Gastroesophageal sphincter (tissue), 4 donors: ENCODE measurements at regions not wholly inside any gene's neighbourhood (a gene's known extent, or its start where the extent isn't known, plus 50 kb on each side); places are given as distances from the start of the nearest gene placed in this dataset.

Experiments used
- ATAC-seq: fragments of 150-250 bp; one replicate; pipeline ENCODE4 v1.9.1; 2016; ENCODE audit warnings: mild to moderate bottlenecking, moderate library complexity
- H3K27ac ChIP-seq, 4 donors: fragments of 200-600 bp; sonication (generic) in 3 of 4; 1 replicate in 3 of 4; 2 replicates in 1 of 4; pipeline ENCODE4 v1.5.1; 2016 to 2019
- H3K27me3 ChIP-seq: fragments of 200-600 bp; sonication (generic); one replicate; pipeline ENCODE4 v1.5.1; 2019
- H3K36me3 ChIP-seq, 2 donors: fragments of 200-600 bp; sonication (generic); one replicate each; pipeline ENCODE4 v1.5.1; 2019; ENCODE audit warnings: control low read depth in 1 of 2
- H3K4me1 ChIP-seq, 3 donors: fragments of 200-600 bp; sonication (generic); 1 replicate in 2 of 3; 2 replicates in 1 of 3; pipeline ENCODE4 v1.5.1; 2016 to 2019; ENCODE audit warnings: control low read depth in 2 of 3
- H3K4me3 ChIP-seq, 2 donors: fragments of 200-600 bp; sonication (generic); one replicate each; pipeline ENCODE4 v1.5.1; 2019; ENCODE audit warnings: mild to moderate bottlenecking in 1 of 2, moderate library complexity in 1 of 2
- H3K9me3 ChIP-seq, 3 donors: fragments of 200-600 bp; sonication (generic); one replicate each; pipeline ENCODE4 v1.5.1; 2017 to 2019; ENCODE audit warnings: control low read depth in 2 of 3
- EP300 ChIP-seq: sonication (generic); formaldehyde crosslinking; IDR thresholded peaks from one replicate; pipeline ENCODE4 v1.6.1; 2017; ENCODE audit warnings: antibody characterized with exemption, mild to moderate bottlenecking
- POLR2A ChIP-seq, 2 donors: fragments of 450-650 bp; IDR thresholded peaks; one replicate each; pipeline ENCODE4 v1.6.1; 2017; ENCODE audit warnings: antibody characterized with exemption in 2 of 2, mild to moderate bottlenecking in 2 of 2, moderate library complexity in 1 of 2
- POLR2AphosphoS5 ChIP-seq: sonication (generic); formaldehyde crosslinking; IDR thresholded peaks from one replicate; pipeline ENCODE4 v1.6.1; 2017; ENCODE audit warnings: antibody characterized with exemption
- WGBS, 2 donors: methylation state at CpG; one replicate each; pipeline ENCODE4 v1.1.5; 2018; ENCODE audit warnings: low coverage in 1 of 2; 5-methylcytosine and 5-hydroxymethylcytosine counted together
- TF ChIP-seq, protein P1 (sequence below), 4 experiments: fragments of 200-600 bp in 2 of 4; fragments of 450-650 bp in 2 of 4; sonication (generic) in 1 of 4; IDR thresholded peaks; one replicate each; pipeline ENCODE4 v1.5.1; 2017 to 2019; ENCODE audit warnings: antibody characterized with exemption in 4 of 4, mild to moderate bottlenecking in 2 of 4, moderate library complexity in 2 of 4

DNA sequence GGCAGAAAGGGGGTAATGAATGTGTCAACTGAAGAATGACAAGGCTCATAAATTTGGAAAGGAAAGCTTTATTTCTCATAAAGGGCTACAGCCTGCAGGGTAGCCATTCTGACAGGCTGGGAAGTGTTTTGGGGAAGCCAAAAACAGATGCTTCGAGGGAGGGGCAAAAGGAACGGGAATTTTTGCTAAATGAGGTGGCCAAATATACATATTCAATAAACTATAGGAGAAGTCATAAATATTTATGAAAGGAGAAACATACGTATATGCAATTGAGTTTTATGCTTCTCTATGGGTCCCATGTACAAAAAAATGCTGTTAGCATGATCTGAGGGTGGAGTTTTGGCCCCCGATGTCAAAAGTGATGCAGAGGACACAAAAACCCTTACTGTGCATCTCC, 180.7 kb downstream of the FNDC1 start:
- Histone ChIP-seq H3K9me3 (no peaks in the 10 kb centered on the region), H3K4me3 (no peak overlapping the region), H3K27me3 (no peaks in the 10 kb centered on the region), H3K36me3 (no peaks in the 10 kb centered on the region), H3K4me1 (no peaks in the 10 kb centered on the region), H3K27ac (no peak overlapping the region)
- no peak for TF ChIP-seq EP300
- 44 to 100% methylated on average over 1 to 4 of the region's 4 CpGs for WGBS, 2 donors
- no peak for ATAC-seq

DNA sequence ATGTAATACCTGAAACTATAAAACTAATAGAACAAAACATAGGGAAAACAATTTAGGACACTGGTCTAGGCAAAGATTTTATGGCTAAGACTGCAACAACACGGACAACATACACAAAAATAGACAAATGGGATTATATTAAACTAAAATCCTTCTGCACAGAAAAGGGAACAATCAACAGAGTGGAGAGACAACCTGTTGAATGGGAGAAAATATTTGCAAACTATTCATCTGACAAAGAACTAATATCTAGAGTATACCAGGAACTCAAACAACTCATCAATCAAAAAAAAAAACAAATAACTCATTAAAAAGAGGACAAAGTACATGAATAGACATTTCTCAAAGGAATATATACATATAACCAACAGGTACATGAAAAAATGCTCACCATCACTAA, 174.5 kb downstream of the FNDC1 start:
- TF ChIP-seq, protein P1, sequence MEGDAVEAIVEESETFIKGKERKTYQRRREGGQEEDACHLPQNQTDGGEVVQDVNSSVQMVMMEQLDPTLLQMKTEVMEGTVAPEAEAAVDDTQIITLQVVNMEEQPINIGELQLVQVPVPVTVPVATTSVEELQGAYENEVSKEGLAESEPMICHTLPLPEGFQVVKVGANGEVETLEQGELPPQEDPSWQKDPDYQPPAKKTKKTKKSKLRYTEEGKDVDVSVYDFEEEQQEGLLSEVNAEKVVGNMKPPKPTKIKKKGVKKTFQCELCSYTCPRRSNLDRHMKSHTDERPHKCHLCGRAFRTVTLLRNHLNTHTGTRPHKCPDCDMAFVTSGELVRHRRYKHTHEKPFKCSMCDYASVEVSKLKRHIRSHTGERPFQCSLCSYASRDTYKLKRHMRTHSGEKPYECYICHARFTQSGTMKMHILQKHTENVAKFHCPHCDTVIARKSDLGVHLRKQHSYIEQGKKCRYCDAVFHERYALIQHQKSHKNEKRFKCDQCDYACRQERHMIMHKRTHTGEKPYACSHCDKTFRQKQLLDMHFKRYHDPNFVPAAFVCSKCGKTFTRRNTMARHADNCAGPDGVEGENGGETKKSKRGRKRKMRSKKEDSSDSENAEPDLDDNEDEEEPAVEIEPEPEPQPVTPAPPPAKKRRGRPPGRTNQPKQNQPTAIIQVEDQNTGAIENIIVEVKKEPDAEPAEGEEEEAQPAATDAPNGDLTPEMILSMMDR (IDR thresholded peaks at IDR 0.05) = no peak
- TF ChIP-seq POLR2AphosphoS5 = no peak
- TF ChIP-seq POLR2A (IDR thresholded peaks at IDR 0.05) = no peak
- TF ChIP-seq EP300 = no peak
- H3K4me3 ChIP-seq = no peak overlapping the region
- WGBS, 2 donors = 82 to 90% methylated on average over 1 of the region's 1 CpG
- H3K27me3 ChIP-seq = no peaks in the 10 kb centered on the region
- no peaks in the 10 kb centered on the region for H3K36me3 ChIP-seq
- no peak overlapping the region for H3K27ac ChIP-seq
- no peaks in the 10 kb centered on the region for H3K4me1 ChIP-seq
- no peak for ATAC-seq
- H3K9me3 ChIP-seq = peaks cover 0 to 10% (median 0%) of the 10 kb centered on the region in 3 donors

DNA sequence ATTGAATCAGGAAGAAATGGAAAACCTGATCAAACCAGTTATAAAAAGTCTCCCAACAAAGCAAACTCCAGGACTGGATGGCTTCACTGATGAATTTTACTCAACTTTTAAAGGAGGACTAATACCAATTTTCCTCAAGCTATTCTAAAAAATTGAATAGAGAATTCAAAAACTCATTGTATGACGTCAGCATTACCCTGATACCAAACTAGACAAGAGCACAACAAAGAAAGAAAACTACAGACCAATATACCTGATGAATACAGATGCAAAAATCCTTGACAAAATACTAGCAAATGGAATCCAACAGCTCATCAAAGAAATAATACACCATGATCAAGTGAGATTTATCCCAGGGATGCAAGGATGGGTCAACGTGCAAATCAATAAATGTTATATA, 172.9 kb downstream of the FNDC1 start:
- WGBS, 2 donors = 75 to 85% methylated on average over 2 of the region's 2 CpGs
- no peaks in the 10 kb centered on the region for H3K27me3 ChIP-seq
- no peak for ATAC-seq
- peaks cover 0 to 18% (median 0%) of the 10 kb centered on the region in 3 donors for H3K9me3 ChIP-seq
- H3K4me3 ChIP-seq = no peak overlapping the region
- no peak overlapping the region for H3K27ac ChIP-seq
- TF ChIP-seq POLR2AphosphoS5 (no peak), EP300 (no peak), POLR2A (IDR thresholded peaks at IDR 0.05) (no peak)
- TF ChIP-seq, protein P1 (IDR thresholded peaks at IDR 0.05) = no peak
- no peaks in the 10 kb centered on the region for H3K4me1 ChIP-seq
- H3K36me3 ChIP-seq = no peaks in the 10 kb centered on the region

DNA sequence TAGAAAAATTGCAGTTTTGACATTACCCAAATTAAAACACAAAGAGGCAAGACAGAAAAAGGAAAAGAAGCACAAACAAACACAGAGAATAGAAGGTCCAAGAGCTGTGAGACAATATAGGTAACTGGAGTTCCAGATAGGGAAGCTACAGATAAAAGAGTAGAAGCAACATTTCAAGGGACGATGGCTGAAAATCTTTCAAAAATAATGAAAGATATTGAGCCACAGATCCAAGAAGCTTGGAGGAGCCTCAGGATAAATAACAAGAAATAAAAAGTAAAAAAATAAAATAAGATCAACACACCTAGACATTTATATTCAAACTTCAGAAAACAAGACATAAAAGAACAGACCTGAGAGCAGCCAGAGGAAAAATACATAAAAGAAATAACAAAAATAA, 164.9 kb downstream of the FNDC1 start:
- peaks cover 0 to 39% (median 0%) of the 10 kb centered on the region in 3 donors for H3K9me3 ChIP-seq
- no peak overlapping the region for H3K27ac ChIP-seq
- no peak overlapping the region for H3K4me3 ChIP-seq
- TF ChIP-seq, protein P1 (IDR thresholded peaks at IDR 0.05) = no peak
- TF ChIP-seq EP300 (no peak), POLR2A (IDR thresholded peaks at IDR 0.05) (no peak), POLR2AphosphoS5 (no peak)
- 83 to 94% methylated on average over 1 of the region's 1 CpG for WGBS, 2 donors
- H3K4me1 ChIP-seq = no peaks in the 10 kb centered on the region
- H3K36me3 ChIP-seq = no peaks in the 10 kb centered on the region
- H3K27me3 ChIP-seq = no peaks in the 10 kb centered on the region
- no peak for ATAC-seq

DNA sequence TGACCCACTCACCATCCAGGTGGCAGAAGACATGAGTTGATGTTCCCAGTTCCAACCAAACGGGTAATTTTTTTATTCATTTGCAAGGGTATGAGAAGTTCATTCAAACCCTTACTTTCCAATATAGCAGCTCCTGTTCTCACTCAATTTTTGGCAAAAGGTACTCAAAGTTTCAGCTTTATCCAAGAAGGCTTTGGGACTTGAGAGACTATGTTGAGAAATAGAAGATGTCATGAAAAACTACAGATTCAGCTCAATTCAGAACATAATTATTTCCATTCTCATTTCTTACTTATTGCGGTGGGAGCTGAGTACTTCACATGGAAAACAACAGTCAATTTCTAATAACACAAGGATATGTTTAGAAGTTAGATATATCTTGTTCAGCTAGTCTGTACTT, 162.3 kb downstream of the FNDC1 start:
- H3K27me3 ChIP-seq = no peaks in the 10 kb centered on the region
- no peak for TF ChIP-seq POLR2AphosphoS5
- TF ChIP-seq, protein P1 (IDR thresholded peaks at IDR 0.05) = no peak
- TF ChIP-seq EP300 = no peak
- TF ChIP-seq POLR2A (IDR thresholded peaks at IDR 0.05) = no peak
- H3K4me1 ChIP-seq = no peaks in the 10 kb centered on the region
- H3K4me3 ChIP-seq = no peak overlapping the region
- H3K27ac ChIP-seq = no peak overlapping the region
- WGBS, 2 donors = 88 to 100% methylated on average over 1 to 2 of the region's 2 CpGs
- ATAC-seq = no peak
- peaks cover 0 to 29% (median 0%) of the 10 kb centered on the region in 3 donors for H3K9me3 ChIP-seq
- H3K36me3 ChIP-seq = no peaks in the 10 kb centered on the region
